ENCODE measurements at regions not wholly inside any gene's neighbourhood (a gene's known extent, or its start where the extent isn't known, plus 50 kb on each side); places are given as distances from the start of the nearest gene placed in this dataset.

GRCh38 chr2:196338440-196338839 is 167.1 kb upstream of the STK17B start:
- no peak for TF ChIP-seq ZNF274 (IDR thresholded peaks at IDR 0.05; ENCODE audit: low read depth, low read length)
- TF ChIP-seq SUZ12 (IDR thresholded peaks at IDR 0.05; ENCODE audit: extremely low read depth, insufficient read depth, insufficient read length), result no peak
- no peak for TF ChIP-seq YY1 (IDR thresholded peaks at IDR 0.05; ENCODE audit: insufficient read depth, insufficient read length)
